ENCODE measurements at regions not wholly inside any gene's neighbourhood (a gene's known extent, or its start where the extent isn't known, plus 50 kb on each side); places are given as distances from the start of the nearest gene placed in this dataset.

- Histone ChIP-seq H3K36me3 (ENCODE audit: control insufficient read depth, low read length) (no peaks in the 10 kb centered on the region), H3K27me3 (ENCODE audit: control insufficient read depth, low read length) (no peaks in the 10 kb centered on the region)
These were observed 186.8 kb downstream of the IRF8 start for GRCh38 chr16:86085795-86086194.

GRCh38 chr16:86086471-86086870 is 187.5 kb downstream of the IRF8 start:
- no peaks in the 10 kb centered on the region for H3K9me3 ChIP-seq (ENCODE audit: control insufficient read depth, insufficient read depth, low read length)
- TF ChIP-seq CTCF (IDR thresholded peaks at IDR 0.05; ENCODE audit: low read depth, low read length, poor library complexity, severe bottlenecking) (no peak), EZH2phosphoT487 (IDR thresholded peaks at IDR 0.05; ENCODE audit: borderline replicate concordance, low read length) (no peak)
- H3F3A ChIP-seq (ENCODE audit: control insufficient read depth, insufficient read depth) = no peaks in the 10 kb centered on the region
- no peak overlapping the region for H3K4me2 ChIP-seq (ENCODE audit: low read length)
- no peak overlapping the region for H3K27ac ChIP-seq (ENCODE audit: low read depth, low read length)
- H3K27me3 ChIP-seq (ENCODE audit: control insufficient read depth, low read length) = no peaks in the 10 kb centered on the region
- no peaks in the 10 kb centered on the region for H3K4me1 ChIP-seq (ENCODE audit: control insufficient read depth, low read length)
- no peaks in the 10 kb centered on the region for H4K20me1 ChIP-seq (ENCODE audit: control insufficient read depth, insufficient read depth, low read depth, low read length)
- H3K79me2 ChIP-seq (ENCODE audit: control insufficient read depth, low read length) = no peaks in the 10 kb centered on the region
- H3K9me2 ChIP-seq (replicated peaks; ENCODE audit: control insufficient read depth, low read length) = no peaks in the 10 kb centered on the region
- no peak overlapping the region for H3K4me3 ChIP-seq (ENCODE audit: low read length)
- H3K36me3 ChIP-seq (ENCODE audit: control insufficient read depth, low read length) = no peaks in the 10 kb centered on the region

More at GRCh38 chr16:86085795-86086194, 186.8 kb downstream of the IRF8 start:
- Histone ChIP-seq H3F3A (ENCODE audit: control insufficient read depth, insufficient read depth) (no peaks in the 10 kb centered on the region), H3K9me2 (replicated peaks; ENCODE audit: control insufficient read depth, low read length) (no peaks in the 10 kb centered on the region), H3K27ac (ENCODE audit: low read depth, low read length) (no peak overlapping the region), H3K4me2 (ENCODE audit: low read length) (no peak overlapping the region), H3K9me3 (ENCODE audit: control insufficient read depth, insufficient read depth, low read length) (no peaks in the 10 kb centered on the region), H3K79me2 (ENCODE audit: control insufficient read depth, low read length) (no peaks in the 10 kb centered on the region), H3K4me3 (ENCODE audit: low read length) (no peak overlapping the region), H4K20me1 (ENCODE audit: control insufficient read depth, insufficient read depth, low read depth, low read length) (no peaks in the 10 kb centered on the region), H3K4me1 (ENCODE audit: control insufficient read depth, low read length) (no peaks in the 10 kb centered on the region)
- no peak for TF ChIP-seq CTCF (IDR thresholded peaks at IDR 0.05; ENCODE audit: low read depth, low read length, poor library complexity, severe bottlenecking)
- TF ChIP-seq EZH2phosphoT487 (IDR thresholded peaks at IDR 0.05; ENCODE audit: borderline replicate concordance, low read length) = no peak

GRCh38 chr16:86087011-86087895 is 188.3 kb downstream of the IRF8 start:
- Histone ChIP-seq H3K27ac (ENCODE audit: low read depth, low read length) (no peak overlapping the region), H3F3A (ENCODE audit: control insufficient read depth, insufficient read depth) (no peaks in the 10 kb centered on the region), H3K79me2 (ENCODE audit: control insufficient read depth, low read length) (no peaks in the 10 kb centered on the region), H3K36me3 (ENCODE audit: control insufficient read depth, low read length) (no peaks in the 10 kb centered on the region), H3K4me3 (ENCODE audit: low read length) (no peak overlapping the region), H3K9me2 (replicated peaks; ENCODE audit: control insufficient read depth, low read length) (no peaks in the 10 kb centered on the region), H3K27me3 (ENCODE audit: control insufficient read depth, low read length) (no peaks in the 10 kb centered on the region), H3K9me3 (ENCODE audit: control insufficient read depth, insufficient read depth, low read length) (no peaks in the 10 kb centered on the region), H3K4me1 (ENCODE audit: control insufficient read depth, low read length) (no peaks in the 10 kb centered on the region), H4K20me1 (ENCODE audit: control insufficient read depth, insufficient read depth, low read depth, low read length) (no peaks in the 10 kb centered on the region), H3K4me2 (ENCODE audit: low read length) (no peak overlapping the region)
- TF ChIP-seq CTCF (IDR thresholded peaks at IDR 0.05; ENCODE audit: low read depth, low read length, poor library complexity, severe bottlenecking) (no peak), EZH2phosphoT487 (IDR thresholded peaks at IDR 0.05; ENCODE audit: borderline replicate concordance, low read length) (no peak)

Data from DOHH2 (cell line).